ENCODE measurements at regions not wholly inside any gene's neighbourhood (a gene's known extent, or its start where the extent isn't known, plus 50 kb on each side); places are given as distances from the start of the nearest gene placed in this dataset.
"Not testable (repeated sequence)": the region's sequence is repeated elsewhere in the genome, so short reads cannot be mapped to it uniquely, and the experiment has no call there.

GRCh38 chr6:93835026-93835425 is 415.7 kb upstream of the EPHA7 start:
- not testable (repeated sequence) for H3K9ac ChIP-seq (ENCODE audit: low read length); H3F3A ChIP-seq (ENCODE audit: insufficient read depth, low read length); H3K79me2 ChIP-seq (ENCODE audit: low read length); H3K27me3 ChIP-seq (replicated peaks; ENCODE audit: insufficient read depth, low read length); H3K27ac ChIP-seq (ENCODE audit: low read length); H4K20me1 ChIP-seq (ENCODE audit: insufficient read depth, low read length); H3K4me3 ChIP-seq (ENCODE audit: low read length); H3K9me3 ChIP-seq (replicated peaks; ENCODE audit: insufficient read depth, low read length); H3K4me2 ChIP-seq (ENCODE audit: low read depth, low read length); DNase-seq; H3K4me1 ChIP-seq (ENCODE audit: low read length); H2AFZ ChIP-seq (ENCODE audit: low read length); H3K9me2 ChIP-seq (replicated peaks; ENCODE audit: insufficient read depth, low read length); H3K36me3 ChIP-seq (replicated peaks; ENCODE audit: insufficient read depth, low read length)

GRCh38 chr6:93833326-93833725 is 414.0 kb upstream of the EPHA7 start:
- H3K9me3 ChIP-seq (replicated peaks; ENCODE audit: insufficient read depth, low read length); H3K4me1 ChIP-seq (ENCODE audit: low read length); H3K4me3 ChIP-seq (ENCODE audit: low read length); H3K79me2 ChIP-seq (ENCODE audit: low read length); H3K4me2 ChIP-seq (ENCODE audit: low read depth, low read length); H3K36me3 ChIP-seq (replicated peaks; ENCODE audit: insufficient read depth, low read length); H3K27ac ChIP-seq (ENCODE audit: low read length); DNase-seq; H2AFZ ChIP-seq (ENCODE audit: low read length); H3K9ac ChIP-seq (ENCODE audit: low read length); H3K27me3 ChIP-seq (replicated peaks; ENCODE audit: insufficient read depth, low read length); H4K20me1 ChIP-seq (ENCODE audit: insufficient read depth, low read length); H3F3A ChIP-seq (ENCODE audit: insufficient read depth, low read length); H3K9me2 ChIP-seq (replicated peaks; ENCODE audit: insufficient read depth, low read length): not testable (repeated sequence)

- not testable (repeated sequence) for H4K20me1 ChIP-seq (ENCODE audit: insufficient read depth, low read length); H3K9ac ChIP-seq (ENCODE audit: low read length); H3K4me3 ChIP-seq (ENCODE audit: low read length); H3K4me2 ChIP-seq (ENCODE audit: low read depth, low read length); H2AFZ ChIP-seq (ENCODE audit: low read length); H3K27ac ChIP-seq (ENCODE audit: low read length); H3F3A ChIP-seq (ENCODE audit: insufficient read depth, low read length); H3K36me3 ChIP-seq (replicated peaks; ENCODE audit: insufficient read depth, low read length); H3K27me3 ChIP-seq (replicated peaks; ENCODE audit: insufficient read depth, low read length); H3K79me2 ChIP-seq (ENCODE audit: low read length); H3K4me1 ChIP-seq (ENCODE audit: low read length); DNase-seq; H3K9me3 ChIP-seq (replicated peaks; ENCODE audit: insufficient read depth, low read length); H3K9me2 ChIP-seq (replicated peaks; ENCODE audit: insufficient read depth, low read length)
Observed at GRCh38 chr6:93829757-93830156, 410.4 kb upstream of the EPHA7 start.

GRCh38 chr6:93829009-93829408 is 409.6 kb upstream of the EPHA7 start:
- Histone ChIP-seq H3K9ac (ENCODE audit: low read length) (no peak overlapping the region), H3K27ac (ENCODE audit: low read length) (no peak overlapping the region), H3K9me2 (replicated peaks; ENCODE audit: insufficient read depth, low read length) (no peaks in the 10 kb centered on the region), H3K4me2 (ENCODE audit: low read depth, low read length) (no peak overlapping the region), H3K4me3 (ENCODE audit: low read length) (no peak overlapping the region), H4K20me1 (ENCODE audit: insufficient read depth, low read length) (no peaks in the 10 kb centered on the region), H3K79me2 (ENCODE audit: low read length) (no peaks in the 10 kb centered on the region), H3K9me3 (replicated peaks; ENCODE audit: insufficient read depth, low read length) (no peaks in the 10 kb centered on the region), H3K4me1 (ENCODE audit: low read length) (no peaks in the 10 kb centered on the region), H3K27me3 (replicated peaks; ENCODE audit: insufficient read depth, low read length) (no peaks in the 10 kb centered on the region), H3K36me3 (replicated peaks; ENCODE audit: insufficient read depth, low read length) (no peaks in the 10 kb centered on the region), H2AFZ (ENCODE audit: low read length) (no peak overlapping the region), H3F3A (ENCODE audit: insufficient read depth, low read length) (no peaks in the 10 kb centered on the region)
- TF ChIP-seq EZH2 (optimal IDR thresholded peaks at IDR 0.05; ENCODE audit: low read depth, low read length) (no peak), EZH2phosphoT487 (IDR thresholded peaks at IDR 0.05; ENCODE audit: low read length) (no peak), CTCF (IDR thresholded peaks at IDR 0.05; ENCODE audit: low read length) (no peak)
- DNase-seq = no peak

GRCh38 chr6:93828553-93828952 is 409.2 kb upstream of the EPHA7 start:
- no peak for DNase-seq
- no peak overlapping the region for H3K9ac ChIP-seq (ENCODE audit: low read length)

More at GRCh38 chr6:93828553-93828952, 409.2 kb upstream of the EPHA7 start:
- Histone ChIP-seq H2AFZ (ENCODE audit: low read length) (no peak overlapping the region), H3K9me2 (replicated peaks; ENCODE audit: insufficient read depth, low read length) (no peaks in the 10 kb centered on the region), H3K4me3 (ENCODE audit: low read length) (no peak overlapping the region), H3K4me1 (ENCODE audit: low read length) (no peaks in the 10 kb centered on the region), H4K20me1 (ENCODE audit: insufficient read depth, low read length) (no peaks in the 10 kb centered on the region), H3K27ac (ENCODE audit: low read length) (no peak overlapping the region), H3K4me2 (ENCODE audit: low read depth, low read length) (no peak overlapping the region), H3K36me3 (replicated peaks; ENCODE audit: insufficient read depth, low read length) (no peaks in the 10 kb centered on the region), H3K79me2 (ENCODE audit: low read length) (no peaks in the 10 kb centered on the region), H3F3A (ENCODE audit: insufficient read depth, low read length) (no peaks in the 10 kb centered on the region), H3K9me3 (replicated peaks; ENCODE audit: insufficient read depth, low read length) (no peaks in the 10 kb centered on the region), H3K27me3 (replicated peaks; ENCODE audit: insufficient read depth, low read length) (no peaks in the 10 kb centered on the region)
- TF ChIP-seq EZH2phosphoT487 (IDR thresholded peaks at IDR 0.05; ENCODE audit: low read length) (no peak), CTCF (IDR thresholded peaks at IDR 0.05; ENCODE audit: low read length) (no peak), EZH2 (optimal IDR thresholded peaks at IDR 0.05; ENCODE audit: low read depth, low read length) (no peak)

All from MM.1S (cell line).